ENCODE measurements at regions not wholly inside any gene's neighbourhood (a gene's known extent, or its start where the extent isn't known, plus 50 kb on each side); places are given as distances from the start of the nearest gene placed in this dataset.
"Not testable (repeated sequence)": the region's sequence is repeated elsewhere in the genome, so short reads cannot be mapped to it uniquely, and the experiment has no call there.

- peaks cover 40% of the 10 kb centered on the region for H3K36me3 Mint-ChIP-seq (ENCODE audit: low read depth)
- H3K4me3 Mint-ChIP-seq, H3K9me3 Mint-ChIP-seq, POLR2A ChIA-PET, DNase-seq, H3K4me1 Mint-ChIP-seq, H3K27ac Mint-ChIP-seq, CTCF ChIA-PET, H3K27me3 Mint-ChIP-seq: not testable (repeated sequence)
These were observed 90.0 kb upstream of the NUDT6 start for GRCh38 chr4:123012416-123012815.

- no peaks in the 10 kb centered on the region for H3K9me3 Mint-ChIP-seq
- ChIA-PET CTCF (no interaction called here), POLR2A (no interaction called here)
- peaks cover 29% of the 10 kb centered on the region for H3K36me3 Mint-ChIP-seq (ENCODE audit: low read depth)
- H3K4me3 Mint-ChIP-seq = no peak overlapping the region
- H3K27ac Mint-ChIP-seq = no peak overlapping the region
- DNase-seq = no peak
- no peaks in the 10 kb centered on the region for H3K27me3 Mint-ChIP-seq
- no peaks in the 10 kb centered on the region for H3K4me1 Mint-ChIP-seq
These were observed 91.6 kb upstream of the NUDT6 start for GRCh38 chr4:123014038-123014437.

- POLR2A ChIA-PET = no interaction called here
- Mint-ChIP-seq H3K4me3 (no peak overlapping the region), H3K9me3 (no peaks in the 10 kb centered on the region), H3K27ac (no peak overlapping the region), H3K4me1 (no peaks in the 10 kb centered on the region), H3K27me3 (no peaks in the 10 kb centered on the region), H3K36me3 (ENCODE audit: low read depth) (peaks cover 25% of the 10 kb centered on the region)
- CTCF ChIA-PET = no interaction called here
- no peak for DNase-seq
These were observed 94.7 kb upstream of the NUDT6 start for GRCh38 chr4:123017078-123017477.

- Mint-ChIP-seq H3K36me3 (ENCODE audit: low read depth) (peaks cover 21% of the 10 kb centered on the region), H3K4me3 (no peak overlapping the region), H3K27ac (no peak overlapping the region), H3K27me3 (no peaks in the 10 kb centered on the region), H3K9me3 (no peaks in the 10 kb centered on the region), H3K4me1 (no peaks in the 10 kb centered on the region)
- ChIA-PET POLR2A (interaction anchor here (0.6 kb wide), 1 partner anchor 71 kb away, joined by 3 read pairs; no protein-coding TSS in a partner anchor), CTCF (no interaction called here)
- DNase-seq = no peak
These were observed 95.4 kb upstream of the NUDT6 start for GRCh38 chr4:123017636-123018395.

GRCh38 chr4:123018396-123018775, 96.0 kb upstream of the NUDT6 start:
- Mint-ChIP-seq H3K36me3 (ENCODE audit: low read depth) (peaks cover 20% of the 10 kb centered on the region), H3K9me3 (no peaks in the 10 kb centered on the region), H3K27ac (no peak overlapping the region), H3K4me1 (no peaks in the 10 kb centered on the region), H3K4me3 (no peak overlapping the region), H3K27me3 (no peaks in the 10 kb centered on the region)
- no peak for DNase-seq
- ChIA-PET CTCF (no interaction called here), POLR2A (interaction anchor here (0.6 kb wide), 1 partner anchor 71 kb away, joined by 3 read pairs; no protein-coding TSS in a partner anchor)

GRCh38 chr4:123020285-123020684, 97.9 kb upstream of the NUDT6 start:
- no peaks in the 10 kb centered on the region for H3K27me3 Mint-ChIP-seq
- no peak for DNase-seq
- CTCF ChIA-PET = no interaction called here
- H3K4me1 Mint-ChIP-seq = peaks cover 7% of the 10 kb centered on the region
- H3K36me3 Mint-ChIP-seq (ENCODE audit: low read depth) = peaks cover 16% of the 10 kb centered on the region
- H3K4me3 Mint-ChIP-seq = no peak overlapping the region
- no peaks in the 10 kb centered on the region for H3K9me3 Mint-ChIP-seq
- H3K27ac Mint-ChIP-seq = no peak overlapping the region
- POLR2A ChIA-PET = no interaction called here

GRCh38 chr4:123023647-123024046, 101.2 kb upstream of the NUDT6 start:
- H3K36me3 Mint-ChIP-seq (ENCODE audit: low read depth) = peaks cover 21% of the 10 kb centered on the region
- H3K4me1 Mint-ChIP-seq = peaks cover 19% of the 10 kb centered on the region
- no peak overlapping the region for H3K27ac Mint-ChIP-seq
- H3K9me3 Mint-ChIP-seq = no peaks in the 10 kb centered on the region
- H3K27me3 Mint-ChIP-seq = no peaks in the 10 kb centered on the region
- ChIA-PET POLR2A (no interaction called here), CTCF (no interaction called here)
- no peak for DNase-seq
- no peak overlapping the region for H3K4me3 Mint-ChIP-seq

- POLR2A ChIA-PET = no interaction called here
- peaks cover 28% of the 10 kb centered on the region for H3K36me3 Mint-ChIP-seq (ENCODE audit: low read depth)
- CTCF ChIA-PET = no interaction called here
- H3K27ac Mint-ChIP-seq = no peak overlapping the region
- no peak for DNase-seq
- no peak overlapping the region for H3K4me3 Mint-ChIP-seq
- no peaks in the 10 kb centered on the region for H3K9me3 Mint-ChIP-seq
- H3K4me1 Mint-ChIP-seq = peaks cover 19% of the 10 kb centered on the region
- no peaks in the 10 kb centered on the region for H3K27me3 Mint-ChIP-seq
These were observed 102.3 kb upstream of the NUDT6 start for GRCh38 chr4:123024710-123025109.

- Mint-ChIP-seq H3K36me3 (ENCODE audit: low read depth) (peaks cover 24% of the 10 kb centered on the region), H3K27ac (no peak overlapping the region), H3K9me3 (no peaks in the 10 kb centered on the region), H3K27me3 (no peaks in the 10 kb centered on the region), H3K4me3 (no peak overlapping the region), H3K4me1 (peaks cover 19% of the 10 kb centered on the region)
- ChIA-PET CTCF (no interaction called here), POLR2A (no interaction called here)
- no peak for DNase-seq
These were observed 103.0 kb upstream of the NUDT6 start for GRCh38 chr4:123025398-123025797.

GRCh38 chr4:123026015-123026414, 103.6 kb upstream of the NUDT6 start:
- peaks cover 19% of the 10 kb centered on the region for H3K4me1 Mint-ChIP-seq
- H3K9me3 Mint-ChIP-seq, POLR2A ChIA-PET, H3K27ac Mint-ChIP-seq, CTCF ChIA-PET, H3K27me3 Mint-ChIP-seq, DNase-seq, H3K4me3 Mint-ChIP-seq: not testable (repeated sequence)
- H3K36me3 Mint-ChIP-seq (ENCODE audit: low read depth) = peaks cover 24% of the 10 kb centered on the region

- CTCF ChIA-PET = no interaction called here
- Mint-ChIP-seq H3K4me3 (no peak overlapping the region), H3K27ac (no peak overlapping the region), H3K27me3 (no peaks in the 10 kb centered on the region), H3K9me3 (no peaks in the 10 kb centered on the region), H3K36me3 (ENCODE audit: low read depth) (peaks cover 31% of the 10 kb centered on the region), H3K4me1 (peaks cover 6% of the 10 kb centered on the region)
- POLR2A ChIA-PET = interaction anchor here (1.3 kb wide), 1 partner anchor 13 kb away, joined by 3 read pairs; no protein-coding TSS in a partner anchor
- DNase-seq = no peak
These were observed 109.3 kb upstream of the NUDT6 start for GRCh38 chr4:123031664-123032063.

GRCh38 chr4:123034023-123034422, 111.6 kb upstream of the NUDT6 start:
- Mint-ChIP-seq H3K27me3 (no peaks in the 10 kb centered on the region), H3K9me3 (no peaks in the 10 kb centered on the region), H3K27ac (no peak overlapping the region), H3K36me3 (ENCODE audit: low read depth) (peaks cover 27% of the 10 kb centered on the region), H3K4me1 (peaks cover 9% of the 10 kb centered on the region), H3K4me3 (no peak overlapping the region)
- no peak for DNase-seq
- POLR2A ChIA-PET = no interaction called here
- CTCF ChIA-PET = no interaction called here

GRCh38 chr4:123035239-123035638, 112.8 kb upstream of the NUDT6 start:
- ChIA-PET CTCF (no interaction called here), POLR2A (no interaction called here)
- peaks cover 31% of the 10 kb centered on the region for H3K36me3 Mint-ChIP-seq (ENCODE audit: low read depth)
- H3K4me1 Mint-ChIP-seq = peaks cover 9% of the 10 kb centered on the region
- no peak overlapping the region for H3K27ac Mint-ChIP-seq
- no peaks in the 10 kb centered on the region for H3K27me3 Mint-ChIP-seq
- DNase-seq = no peak
- no peak overlapping the region for H3K4me3 Mint-ChIP-seq
- no peaks in the 10 kb centered on the region for H3K9me3 Mint-ChIP-seq

GRCh38 chr4:123037804-123038203, 115.4 kb upstream of the NUDT6 start:
- Mint-ChIP-seq H3K9me3 (peaks cover 11% of the 10 kb centered on the region), H3K27ac (no peak overlapping the region), H3K4me1 (peaks cover 9% of the 10 kb centered on the region), H3K36me3 (ENCODE audit: low read depth) (peaks cover 36% of the 10 kb centered on the region), H3K4me3 (no peak overlapping the region), H3K27me3 (no peaks in the 10 kb centered on the region)
- ChIA-PET CTCF (no interaction called here), POLR2A (no interaction called here)
- no peak for DNase-seq
